GM18505 (cell line): ENCODE measurements at regions not wholly inside any gene's neighbourhood (a gene's known extent, or its start where the extent isn't known, plus 50 kb on each side); places are given as distances from the start of the nearest gene placed in this dataset.

Experiments
- ATAC-seq: cut with Tn5 transposase; IDR thresholded peaks from one replicate; pipeline ENCODE4 v1.9.1; 2021; ENCODE audit not compliant: unreplicated experiment
- POLR2A ChIP-seq: IDR thresholded peaks from 4 replicates; pipeline ENCODE4 v1.6.1; 2011; ENCODE audit warnings: borderline replicate concordance; ENCODE audit not compliant: insufficient read depth, insufficient read length; ENCODE audit errors: extremely low read depth

DNA sequence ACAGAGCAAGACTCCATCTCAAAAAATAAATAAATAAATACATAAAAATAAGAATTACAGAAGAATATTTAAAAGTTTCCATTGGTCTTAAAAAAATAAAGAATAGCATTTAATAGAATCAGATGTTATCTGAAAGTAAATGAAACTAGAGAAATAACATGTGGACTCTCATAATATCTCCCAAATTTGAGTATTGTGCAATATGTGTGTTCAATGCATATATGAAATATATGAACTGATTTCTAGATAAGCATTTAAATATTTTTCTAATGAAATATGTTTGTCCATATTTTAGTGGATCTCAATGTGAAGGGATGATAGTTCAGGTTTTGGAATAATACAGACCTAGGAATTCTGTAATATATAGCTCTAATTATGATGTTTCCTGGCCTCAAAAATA is 265.9 kb upstream of the PMFBP1 start:
- ATAC-seq: no peak
- no peak for TF ChIP-seq POLR2A

DNA sequence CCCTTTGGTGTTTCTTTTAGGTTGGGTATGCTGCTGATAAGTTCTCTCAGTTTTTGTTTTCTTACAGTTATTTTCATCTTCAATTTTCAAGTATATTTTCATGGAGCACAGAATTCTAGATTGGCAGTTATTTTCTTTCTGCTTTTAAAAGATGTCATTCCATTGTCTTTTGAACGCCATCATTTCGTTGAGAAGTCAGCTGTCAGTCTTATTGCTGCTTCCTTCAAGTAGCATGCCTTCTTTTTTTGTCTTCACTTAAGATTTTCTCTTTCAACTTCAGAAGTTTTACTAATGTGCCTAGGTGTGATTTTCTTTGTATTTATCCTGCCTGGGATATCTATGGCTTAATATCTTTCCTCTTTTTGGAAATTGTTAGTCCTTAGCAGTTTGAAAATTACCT is 262.2 kb upstream of the PMFBP1 start:
- ATAC-seq: no peak
- no peak for TF ChIP-seq POLR2A

DNA sequence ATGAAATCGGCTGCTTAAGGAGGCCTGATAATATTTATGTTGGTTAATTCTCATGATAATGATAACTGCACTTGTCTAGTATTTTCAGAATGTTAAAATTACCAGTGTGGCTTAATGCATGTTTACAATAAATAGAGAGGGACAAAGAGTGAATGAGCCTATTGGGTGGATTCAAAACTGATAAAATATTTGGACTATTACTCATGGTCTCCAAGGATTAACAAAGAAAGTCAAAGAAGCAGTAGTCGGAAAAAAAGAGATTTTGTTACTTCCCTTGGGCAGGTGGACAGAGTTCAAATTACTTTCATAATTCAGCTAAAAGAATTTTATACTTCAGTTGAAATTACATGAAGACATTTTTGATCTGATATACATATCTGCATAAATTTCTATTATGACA is 258.2 kb upstream of the PMFBP1 start:
- TF ChIP-seq POLR2A: no peak
- ATAC-seq: no peak

DNA sequence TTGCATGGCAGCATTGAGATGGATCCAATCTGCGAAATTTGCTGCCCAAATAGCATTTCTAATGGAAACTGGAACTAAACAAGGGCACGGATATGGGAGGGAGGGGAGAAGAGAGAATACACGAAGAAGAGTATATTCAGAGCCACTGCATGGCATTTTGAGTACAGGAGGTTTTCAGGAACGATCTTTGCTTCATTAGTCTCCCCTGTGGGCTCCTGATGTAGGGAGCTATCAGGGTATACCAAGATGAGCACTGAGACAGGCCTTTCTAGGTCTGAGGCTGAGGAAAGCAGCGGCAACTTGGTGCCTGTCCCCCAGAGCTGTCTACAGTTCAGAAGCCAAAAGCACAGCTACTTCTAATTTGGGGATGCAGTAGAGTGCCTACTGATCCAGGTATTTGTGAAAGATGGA is 257.7 kb upstream of the PMFBP1 start:
- ATAC-seq: no peak
- TF ChIP-seq POLR2A: no peak

DNA sequence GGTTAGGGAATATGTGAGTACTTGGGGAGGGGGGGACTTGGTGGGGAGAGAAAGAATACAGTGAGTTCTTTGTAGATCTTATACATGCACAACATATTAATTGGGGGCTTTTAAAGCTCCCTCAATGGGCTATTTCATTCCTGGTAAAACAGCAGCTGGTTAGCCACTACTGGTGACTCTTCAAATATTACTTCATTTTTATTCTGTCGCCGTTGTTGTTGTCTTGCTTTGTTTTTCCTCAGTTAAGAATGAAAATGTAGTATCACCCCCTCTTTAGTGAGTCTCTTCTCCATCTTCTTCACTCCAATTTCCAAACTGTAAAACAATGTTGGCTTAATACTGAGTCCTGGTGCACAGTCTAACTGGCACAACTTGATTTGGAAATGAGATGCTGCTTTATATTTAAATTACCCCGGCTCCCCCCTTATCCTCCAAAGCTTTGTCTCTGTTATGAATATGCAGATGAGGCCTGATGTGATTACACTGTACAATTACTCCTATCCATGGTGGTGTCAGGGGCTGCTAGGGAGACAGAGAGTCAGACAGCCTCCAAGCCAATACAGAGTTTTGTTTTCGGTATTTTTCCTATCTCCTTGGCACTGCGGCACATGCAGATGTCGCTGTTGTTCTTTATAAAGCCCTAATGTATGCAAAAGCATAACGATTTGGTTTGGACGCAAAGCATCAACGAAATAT is 256.9 kb upstream of the PMFBP1 start:
- no peak for TF ChIP-seq POLR2A
- no peak for ATAC-seq

DNA sequence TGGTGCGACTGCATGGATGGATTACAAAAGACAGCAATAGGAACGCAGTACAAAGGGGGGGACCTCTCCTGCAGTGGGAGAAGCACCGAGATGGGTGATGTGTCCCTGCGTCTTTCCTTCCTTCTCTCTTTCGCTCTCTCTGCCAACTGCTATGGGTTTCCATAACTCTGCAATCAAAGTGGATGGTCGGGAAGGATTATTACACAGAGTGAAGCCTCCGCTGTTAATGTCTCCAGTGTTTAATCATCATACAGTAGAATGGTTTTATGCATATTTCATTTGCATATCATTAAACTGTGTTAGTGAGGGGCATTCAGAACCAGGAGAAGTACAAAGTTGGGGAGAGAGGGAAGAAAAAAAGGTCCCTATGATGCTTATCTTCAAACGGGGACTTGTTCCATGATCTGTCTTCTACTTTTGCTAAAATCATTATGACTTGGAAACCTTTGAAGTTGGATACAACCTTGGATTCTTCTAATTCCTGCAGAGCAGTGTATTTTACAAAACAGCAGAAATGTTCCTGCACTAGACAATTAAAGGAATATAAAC is 255.9 kb upstream of the PMFBP1 start:
- TF ChIP-seq POLR2A: no peak
- ATAC-seq: no peak

DNA sequence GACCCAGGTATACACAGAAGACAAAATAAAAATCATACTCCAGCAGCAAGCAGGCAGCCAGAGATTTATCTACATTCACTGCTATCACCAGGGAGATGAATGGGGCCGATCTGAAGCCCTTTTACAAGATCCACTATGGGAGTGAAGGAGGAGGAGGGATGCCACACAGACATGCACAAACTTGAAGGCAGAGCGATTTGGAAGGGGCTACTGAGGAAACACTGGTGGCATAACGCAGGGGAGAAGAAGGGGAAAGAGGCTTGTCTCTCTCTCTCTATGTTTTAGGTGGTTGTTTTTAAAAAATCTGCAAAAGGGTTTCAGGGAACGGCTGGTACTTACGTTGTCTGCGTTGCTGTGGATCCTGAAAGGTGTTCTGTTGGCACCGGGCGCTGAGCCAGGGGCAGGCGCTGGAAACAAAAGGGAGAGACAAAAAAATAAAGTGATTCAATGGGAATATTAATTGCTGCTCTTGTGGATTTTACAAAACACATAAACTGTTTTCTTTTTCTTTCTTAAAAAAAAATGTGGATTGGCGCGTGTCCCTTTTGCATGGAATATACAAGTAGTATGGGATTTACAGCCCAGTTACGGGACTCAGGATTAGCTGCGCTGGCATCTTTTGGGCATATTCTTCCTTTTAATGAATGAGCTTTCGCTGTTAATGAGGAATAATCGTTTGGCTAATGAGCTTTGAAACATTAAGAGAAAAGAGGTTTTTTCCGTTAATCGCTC is 255.3 kb upstream of the PMFBP1 start:
- no peak for ATAC-seq
- no peak for TF ChIP-seq POLR2A

DNA sequence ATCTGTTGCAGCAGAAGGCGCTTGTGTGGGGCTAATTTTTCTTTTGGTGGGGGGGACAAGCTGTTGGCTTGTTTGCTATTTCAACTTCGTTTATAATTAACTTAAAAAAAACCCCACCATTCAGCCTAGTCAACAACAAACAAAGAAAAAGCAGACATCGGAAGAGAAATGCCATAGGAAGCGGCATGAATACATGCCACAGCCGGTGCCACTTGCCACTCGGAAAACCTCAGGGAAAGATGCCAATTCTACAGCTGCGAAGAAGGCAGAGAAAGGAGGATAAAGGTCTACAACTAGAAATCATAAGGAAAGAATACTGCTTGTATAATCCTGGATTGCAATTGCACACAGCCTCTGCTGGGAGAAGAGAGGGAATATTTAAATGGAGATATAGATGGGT is 254.4 kb upstream of the PMFBP1 start:
- TF ChIP-seq POLR2A: no peak
- no peak for ATAC-seq

DNA sequence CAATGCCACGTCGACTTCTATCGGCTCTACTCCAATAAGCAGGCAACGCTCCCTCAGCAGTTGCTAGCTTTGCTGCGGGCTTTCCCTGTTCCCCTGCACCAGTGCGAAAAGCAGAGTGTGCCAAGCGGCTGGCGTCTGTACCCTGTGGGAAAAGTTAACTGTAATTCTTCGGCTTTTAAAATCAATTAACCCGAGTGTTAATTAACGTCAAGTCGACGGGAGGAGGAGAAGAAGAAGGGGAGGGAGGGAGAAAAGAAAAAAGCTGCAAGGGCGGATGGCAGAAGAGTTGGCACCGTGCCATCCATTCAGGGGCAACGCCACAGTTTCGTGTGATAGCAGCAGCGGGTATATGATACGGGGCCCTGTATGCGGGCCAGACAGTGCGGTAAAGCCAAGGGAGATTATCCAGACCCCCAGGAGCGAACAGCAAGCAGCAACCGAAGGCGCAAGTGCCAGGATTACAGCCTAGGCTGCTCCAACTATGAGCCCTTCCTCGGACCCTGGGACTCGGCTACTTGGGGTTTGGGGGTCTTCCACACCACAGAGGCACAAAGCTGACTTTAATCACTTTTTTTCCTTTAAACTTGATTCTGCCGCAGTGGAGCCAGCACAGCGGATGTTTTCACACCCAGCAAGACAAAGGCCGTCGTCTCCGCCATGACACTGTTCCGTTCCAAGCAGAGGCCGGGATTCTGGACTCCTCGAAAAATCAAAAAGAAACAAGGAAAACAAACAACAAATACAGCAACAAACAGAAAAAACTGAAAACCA is 253.8 kb upstream of the PMFBP1 start:
- TF ChIP-seq POLR2A: no peak

DNA sequence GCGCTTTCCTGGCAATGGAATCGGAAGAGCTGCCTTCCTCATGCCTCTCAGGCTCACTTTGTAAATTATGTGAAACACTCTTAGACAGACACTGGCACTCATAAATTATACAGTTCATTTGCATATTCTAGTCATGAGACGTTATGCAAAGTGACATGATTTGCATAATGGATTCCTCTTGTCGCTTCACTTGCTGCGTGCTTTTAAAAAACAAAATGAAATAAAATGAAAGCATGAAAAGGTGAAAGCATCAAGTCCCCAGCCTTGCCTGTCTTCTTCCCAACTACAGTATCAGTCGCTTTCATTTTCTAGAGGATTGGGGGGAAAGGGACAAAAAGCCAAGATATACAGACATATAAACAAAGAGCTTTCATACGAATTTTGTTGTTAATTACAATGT is 252.8 kb upstream of the PMFBP1 start:
- ATAC-seq: no peak
- TF ChIP-seq POLR2A: no peak

More for the DNA sequence above, 253.8 kb upstream of the PMFBP1 start:
- ATAC-seq: no peak

DNA sequence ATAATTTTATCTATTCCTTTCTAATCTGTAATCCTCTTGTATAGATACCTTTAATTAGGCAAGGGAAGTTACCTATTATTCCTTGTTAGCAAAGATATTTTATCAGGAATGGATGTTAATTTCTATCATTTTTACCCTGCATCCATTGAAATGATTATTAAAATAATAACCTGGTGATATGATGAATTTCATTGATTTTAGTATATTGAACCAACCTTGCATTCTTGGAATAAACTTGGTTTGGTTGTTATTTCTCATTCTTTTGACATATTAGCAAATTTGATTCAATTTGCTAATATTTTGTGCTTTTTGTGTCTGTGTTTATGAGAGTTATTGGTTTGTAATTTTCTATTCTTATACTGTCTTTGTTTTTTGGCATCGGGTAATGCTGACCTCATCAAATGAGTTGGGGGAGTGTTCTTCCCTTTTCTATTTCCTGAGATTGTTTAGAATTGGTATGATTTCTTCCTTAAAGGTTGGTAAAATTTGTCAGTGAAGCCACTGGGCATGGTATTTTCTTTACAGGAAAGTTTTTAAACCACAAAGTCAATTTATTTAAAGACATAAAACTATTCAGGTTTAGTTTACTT is 250.4 kb upstream of the PMFBP1 start:
- TF ChIP-seq POLR2A: no peak

DNA sequence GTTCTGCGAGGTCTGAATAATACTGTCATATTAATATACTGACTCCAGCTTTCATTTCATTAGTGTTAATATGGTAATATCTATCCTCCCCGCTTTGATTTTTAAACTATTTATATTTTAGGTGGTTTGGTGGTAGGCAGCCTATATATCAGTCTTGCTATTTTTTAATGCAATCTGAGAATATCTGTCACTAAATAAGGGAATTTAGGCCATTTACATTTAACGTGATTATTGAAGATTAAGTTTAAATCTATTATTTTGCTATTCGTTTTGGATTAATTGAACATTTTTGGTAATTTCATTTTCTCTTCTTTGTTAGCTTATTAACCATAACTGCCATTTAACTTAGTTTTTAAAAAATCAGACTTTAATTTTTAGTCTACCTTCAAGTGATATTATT is 247.7 kb upstream of the PMFBP1 start:
- no peak for TF ChIP-seq POLR2A
- ATAC-seq: no peak

More for the DNA sequence above, 250.4 kb upstream of the PMFBP1 start:
- ATAC-seq: no peak

DNA sequence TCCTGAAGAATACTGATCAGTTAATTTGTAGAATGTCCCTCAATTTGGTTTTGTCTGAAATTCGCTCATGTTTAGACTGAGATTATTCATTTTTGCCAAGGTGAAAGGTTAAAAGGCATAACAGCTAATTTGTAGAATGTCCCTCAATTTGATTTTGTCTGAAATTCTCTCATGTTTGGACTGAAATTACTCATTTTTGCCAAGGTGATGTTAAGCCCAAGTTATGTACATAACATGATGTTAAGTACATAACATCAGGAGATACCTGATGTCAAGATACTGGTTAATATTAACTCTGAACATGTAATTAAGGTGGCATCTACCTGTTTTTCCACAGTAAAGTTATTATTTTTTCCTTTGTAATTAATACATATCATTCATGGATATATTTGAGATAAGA is 243.4 kb upstream of the PMFBP1 start:
- no peak for TF ChIP-seq POLR2A
- no peak for ATAC-seq
